ENCODE measurements at regions not wholly inside any gene's neighbourhood (a gene's known extent, or its start where the extent isn't known, plus 50 kb on each side); places are given as distances from the start of the nearest gene placed in this dataset.
"Not testable (repeated sequence)": the region's sequence is repeated elsewhere in the genome, so short reads cannot be mapped to it uniquely, and the experiment has no call there.

GRCh38 chr12:97075161-97075933 lies 168.3 kb downstream of the NEDD1 start:
- TF ChIP-seq EZH2 (IDR thresholded peaks at IDR 0.05; ENCODE audit: borderline replicate concordance) (no peak), CTCF (IDR thresholded peaks at IDR 0.05; ENCODE audit: poor library complexity) (no peak), EZH2phosphoT487 (IDR thresholded peaks at IDR 0.05; ENCODE audit: low read depth, severe bottlenecking, unreplicated experiment) (no peak)
- H3K4me2 ChIP-seq = peak overlapping the region; percentile 14
- no peaks in the 10 kb centered on the region for H3K4me1 ChIP-seq (ENCODE audit: insufficient read depth)
- no peak overlapping the region for H3K4me3 ChIP-seq
- no peaks in the 10 kb centered on the region for H3K27me3 ChIP-seq
- H3K79me2 ChIP-seq = no peaks in the 10 kb centered on the region
- H3K36me3 ChIP-seq (replicated peaks; ENCODE audit: insufficient read depth, low read depth) = no peaks in the 10 kb centered on the region
- H3K27ac ChIP-seq = peak overlapping the region; percentile 78
- no peaks in the 10 kb centered on the region for H3K9me3 ChIP-seq (ENCODE audit: low read depth)
- no peak for DNase-seq (ENCODE audit: low spot score)
- no peaks in the 10 kb centered on the region for H4K20me1 ChIP-seq (ENCODE audit: insufficient read depth, poor library complexity, severe bottlenecking)
- 59% methylated on average over 6 of the region's 6 CpGs for WGBS (ENCODE audit: low lambda C conversion rate, missing lambda C conversion rate)
- no peaks in the 10 kb centered on the region for H3K9me2 ChIP-seq (replicated peaks; ENCODE audit: insufficient read depth)
- peak overlapping the region; percentile 1 for H2AFZ ChIP-seq

GRCh38 chr12:97075934-97076630 lies 169.0 kb downstream of the NEDD1 start:
- H3K9me2 ChIP-seq (replicated peaks; ENCODE audit: insufficient read depth) = no peaks in the 10 kb centered on the region
- no peaks in the 10 kb centered on the region for H3K36me3 ChIP-seq (replicated peaks; ENCODE audit: insufficient read depth, low read depth)
- peak overlapping the region; percentile 1 for H2AFZ ChIP-seq
- no peak for TF ChIP-seq EZH2 (IDR thresholded peaks at IDR 0.05; ENCODE audit: borderline replicate concordance)
- TF ChIP-seq CTCF (IDR thresholded peaks at IDR 0.05; ENCODE audit: poor library complexity) = no peak
- no peak for TF ChIP-seq EZH2phosphoT487 (IDR thresholded peaks at IDR 0.05; ENCODE audit: low read depth, severe bottlenecking, unreplicated experiment)
- no peaks in the 10 kb centered on the region for H3K4me1 ChIP-seq (ENCODE audit: insufficient read depth)
- DNase-seq (ENCODE audit: low spot score) = no peak
- peak overlapping the region; percentile 78 for H3K27ac ChIP-seq
- H3K4me2 ChIP-seq = peak overlapping the region; percentile 14
- no peaks in the 10 kb centered on the region for H3K9me3 ChIP-seq (ENCODE audit: low read depth)
- WGBS (ENCODE audit: low lambda C conversion rate, missing lambda C conversion rate) = 85% methylated on average over 6 of the region's 6 CpGs
- H4K20me1 ChIP-seq (ENCODE audit: insufficient read depth, poor library complexity, severe bottlenecking) = no peaks in the 10 kb centered on the region
- H3K27me3 ChIP-seq = no peaks in the 10 kb centered on the region
- H3K79me2 ChIP-seq = no peaks in the 10 kb centered on the region
- no peak overlapping the region for H3K4me3 ChIP-seq

GRCh38 chr12:97076912-97077311 lies 169.9 kb downstream of the NEDD1 start:
- H3K9me2 ChIP-seq (replicated peaks; ENCODE audit: insufficient read depth); H3K36me3 ChIP-seq (replicated peaks; ENCODE audit: insufficient read depth, low read depth); H3K79me2 ChIP-seq; H4K20me1 ChIP-seq (ENCODE audit: insufficient read depth, poor library complexity, severe bottlenecking); H3K4me1 ChIP-seq (ENCODE audit: insufficient read depth); DNase-seq (ENCODE audit: low spot score); H3K27me3 ChIP-seq; H3K4me3 ChIP-seq; H3K9me3 ChIP-seq (ENCODE audit: low read depth); H3K27ac ChIP-seq; H2AFZ ChIP-seq; H3K4me2 ChIP-seq: not testable (repeated sequence)
- WGBS (ENCODE audit: low lambda C conversion rate, missing lambda C conversion rate) = 95% methylated on average over 9 of the region's 9 CpGs

- Histone ChIP-seq H3K79me2 (no peaks in the 10 kb centered on the region), H3K4me3 (no peak overlapping the region), H3K36me3 (replicated peaks; ENCODE audit: insufficient read depth, low read depth) (no peaks in the 10 kb centered on the region), H3K27me3 (no peaks in the 10 kb centered on the region), H3K9me3 (ENCODE audit: low read depth) (no peaks in the 10 kb centered on the region), H2AFZ (no peak overlapping the region), H3K9me2 (replicated peaks; ENCODE audit: insufficient read depth) (no peaks in the 10 kb centered on the region), H4K20me1 (ENCODE audit: insufficient read depth, poor library complexity, severe bottlenecking) (no peaks in the 10 kb centered on the region), H3K4me1 (ENCODE audit: insufficient read depth) (no peaks in the 10 kb centered on the region), H3K4me2 (no peak overlapping the region), H3K27ac (no peak overlapping the region)
- DNase-seq (ENCODE audit: low spot score) = no peak
- TF ChIP-seq EZH2phosphoT487 (IDR thresholded peaks at IDR 0.05; ENCODE audit: low read depth, severe bottlenecking, unreplicated experiment) = no peak
- no peak for TF ChIP-seq EZH2 (IDR thresholded peaks at IDR 0.05; ENCODE audit: borderline replicate concordance)
- no peak for TF ChIP-seq CTCF (IDR thresholded peaks at IDR 0.05; ENCODE audit: poor library complexity)
Observed at GRCh38 chr12:97082029-97082428, 175.0 kb downstream of the NEDD1 start.
